GM23338 (cell line): ENCODE measurements at regions not wholly inside any gene's neighbourhood (a gene's known extent, or its start where the extent isn't known, plus 50 kb on each side); places are given as distances from the start of the nearest gene placed in this dataset.

Source experiments
- ATAC-seq: fragments of 200-7000 bp; cut with Tn5 transposase; 3 replicates; pipeline ENCODE4 v1.9.1; 2020
- DNase-seq: peaks from one replicate; pipeline ENCODE4 v3.0.0-alpha.2; 2015; ENCODE audit warnings: low spot score
- H2AFZ ChIP-seq: fragments of 200-600 bp; sonication (generic); 2 replicates; pipeline ENCODE4 v1.8.0; 2016; ENCODE audit warnings: antibody characterized with exemption, mild to moderate bottlenecking, moderate library complexity
- H3F3A ChIP-seq: fragments of 200-600 bp; sonication (generic); replicated peaks from 2 replicates; pipeline ENCODE4 v1.8.0; 2017; ENCODE audit warnings: antibody characterized with exemption, mixed run types, low read depth
- H3K27ac ChIP-seq: fragments of 200-600 bp; sonication (generic); 2 replicates; pipeline ENCODE4 v1.6.1; 2016; ENCODE audit warnings: low read depth
- H3K27me3 ChIP-seq: fragments of 200-600 bp; sonication (generic); 2 replicates; pipeline ENCODE4 v1.8.0; 2016; ENCODE audit warnings: mild to moderate bottlenecking, mixed run types, moderate library complexity; ENCODE audit not compliant: insufficient read depth
- H3K36me3 ChIP-seq: fragments of 200-600 bp; sonication (generic); 2 replicates; pipeline ENCODE4 v1.8.0; 2016; ENCODE audit warnings: mild to moderate bottlenecking; ENCODE audit not compliant: insufficient read depth
- H3K4me1 ChIP-seq: fragments of 200-600 bp; sonication (generic); 2 replicates; pipeline ENCODE4 v1.8.0; 2016; ENCODE audit warnings: mild to moderate bottlenecking, moderate library complexity; ENCODE audit not compliant: insufficient read depth
- H3K4me2 ChIP-seq: fragments of 200-600 bp; sonication (generic); 2 replicates; pipeline ENCODE4 v1.7.1; 2017; ENCODE audit warnings: mixed run types
- H3K4me3 ChIP-seq: fragments of 200-600 bp; sonication (generic); 2 replicates; pipeline ENCODE4 v1.6.1; 2016; ENCODE audit warnings: mixed run types
- H3K79me2 ChIP-seq: fragments of 200-600 bp; sonication (generic); replicated peaks from 2 replicates; pipeline ENCODE4 v1.8.0; 2017; ENCODE audit warnings: mild to moderate bottlenecking; ENCODE audit not compliant: insufficient read depth
- H3K9me2 ChIP-seq: fragments of 200-600 bp; sonication (generic); 2 replicates; pipeline ENCODE4 v1.8.0; 2017; ENCODE audit not compliant: insufficient read depth
- H4K20me1 ChIP-seq: fragments of 200-600 bp; sonication (generic); replicated peaks from 2 replicates; pipeline ENCODE4 v1.8.0; 2017; ENCODE audit warnings: mild to moderate bottlenecking; ENCODE audit not compliant: insufficient read depth
- H3K27ac Mint-ChIP-seq: 2 replicates; pipeline ENCODE4 v1.8.0; 2020; ENCODE audit warnings: inconsistent platforms, mild to moderate bottlenecking, moderate library complexity, mixed read lengths
- H3K27me3 Mint-ChIP-seq: 3 replicates; pipeline ENCODE4 v1.8.0; 2022; ENCODE audit warnings: low read depth, mild to moderate bottlenecking, moderate library complexity, mixed read lengths, inconsistent platforms; ENCODE audit not compliant: insufficient read depth, poor library complexity
- H3K36me3 Mint-ChIP-seq: 3 replicates; pipeline ENCODE4 v1.8.0; 2021; ENCODE audit warnings: low read depth, mild to moderate bottlenecking, inconsistent platforms, moderate library complexity, mixed read lengths
- H3K4me1 Mint-ChIP-seq: 3 replicates; pipeline ENCODE4 v1.8.0; 2020; ENCODE audit warnings: mild to moderate bottlenecking, inconsistent platforms, mixed read lengths
- H3K4me3 Mint-ChIP-seq: 3 replicates; pipeline ENCODE4 v1.8.0; 2021; ENCODE audit warnings: moderate library complexity, mild to moderate bottlenecking, inconsistent platforms, mixed read lengths
- H3K9me3 Mint-ChIP-seq: 3 replicates; pipeline ENCODE4 v1.8.0; 2020; ENCODE audit warnings: moderate library complexity, mild to moderate bottlenecking, inconsistent platforms, mixed read lengths
- CREB1 ChIP-seq: fragments of 250-450 bp; sonication (Bioruptor Pico); IDR thresholded peaks from 2 replicates; pipeline ENCODE4 v1.5.0; 2020; ENCODE audit warnings: low read depth, mild to moderate bottlenecking, moderate library complexity
- ETS1 ChIP-seq: IDR thresholded peaks from 2 replicates; pipeline ENCODE4 v1.6.1; 2016; ENCODE audit warnings: antibody characterized with exemption
- EZH2 ChIP-seq: fragments of 200-600 bp; sonication (generic); IDR thresholded peaks from one replicate; pipeline ENCODE4 v1.8.0; 2017; ENCODE audit warnings: antibody characterized with exemption, mild to moderate bottlenecking, low read depth; ENCODE audit not compliant: unreplicated experiment
- EZH2phosphoT487 ChIP-seq: fragments of 200-600 bp; sonication (generic); IDR thresholded peaks from one replicate; pipeline ENCODE4 v1.8.1; 2018; ENCODE audit warnings: antibody characterized with exemption; ENCODE audit not compliant: unreplicated experiment
- NANOG ChIP-seq: IDR thresholded peaks from 2 replicates; pipeline ENCODE4 v1.6.1; 2016; ENCODE audit warnings: antibody characterized with exemption, borderline replicate concordance
- POLR2AphosphoS5 ChIP-seq: IDR thresholded peaks from 2 replicates; pipeline ENCODE4 v1.6.1; 2016; ENCODE audit warnings: antibody characterized with exemption, low read depth
- STAT1 ChIP-seq: IDR thresholded peaks from one replicate; pipeline ENCODE4 v1.6.1; 2016; ENCODE audit warnings: antibody characterized with exemption; ENCODE audit not compliant: unreplicated experiment
- ZNF114 ChIP-seq: fragments of 250-450 bp; sonication (Bioruptor Pico); IDR thresholded peaks from 2 replicates; pipeline ENCODE4 v1.5.0; 2020; ENCODE audit warnings: mild to moderate bottlenecking, moderate library complexity
- TF ChIP-seq, protein P1 (sequence below): fragments of 250-450 bp; sonication (Bioruptor Pico); IDR thresholded peaks from 2 replicates; pipeline ENCODE4 v1.5.0; 2020; ENCODE audit warnings: mild to moderate bottlenecking, moderate library complexity
- TF ChIP-seq, protein P2 (sequence below), 2 experiments: fragments of 200-600 bp in 1 of 2; sonication (generic) in 1 of 2; conservative IDR thresholded peaks; 2 replicates each; pipeline versions ENCODE4 v1.5.1 to v1.6.1; 2016 to 2017; ENCODE audit warnings: antibody characterized with exemption in 2 of 2, low read depth in 2 of 2, mild to moderate bottlenecking in 2 of 2, moderate library complexity in 1 of 2
- TF ChIP-seq, protein P3 (sequence below): IDR thresholded peaks from one replicate; pipeline ENCODE4 v1.6.1; 2018; ENCODE audit warnings: antibody characterized with exemption; ENCODE audit not compliant: unreplicated experiment

DNA sequence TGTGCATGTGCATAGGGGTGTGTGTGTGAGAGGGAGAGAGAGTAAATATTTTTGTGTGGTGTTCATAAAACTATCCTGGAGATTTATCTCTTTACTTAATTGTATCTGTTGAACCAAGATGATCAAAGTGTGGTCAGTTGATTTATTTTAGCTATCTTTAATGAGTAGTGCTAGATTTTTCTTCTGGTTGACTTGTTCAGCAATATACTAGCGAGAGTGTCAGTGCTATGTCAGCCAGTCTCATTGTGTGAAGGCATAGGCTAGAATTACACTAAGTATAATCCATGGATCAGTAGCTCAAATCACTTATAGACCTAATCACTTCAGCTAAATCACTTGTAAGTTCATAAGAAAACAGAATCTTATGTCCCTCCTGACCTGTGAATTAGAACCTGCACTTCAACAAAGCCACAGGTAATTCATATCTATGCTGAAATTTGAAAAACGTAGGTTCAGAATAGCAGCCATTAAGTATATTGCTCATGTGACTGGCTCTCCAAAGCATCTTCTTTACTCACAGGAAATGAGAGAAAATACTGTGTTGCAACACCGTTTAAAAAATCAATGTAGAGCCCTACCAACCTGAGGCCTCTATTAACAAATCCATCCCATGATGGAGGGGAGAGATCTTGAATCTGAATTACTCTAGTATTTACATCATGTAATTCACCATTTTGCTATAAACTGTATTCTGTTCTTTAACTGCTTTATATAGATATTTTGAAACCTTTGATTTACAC is 203.1 kb upstream of the ACTBL2 start (continued):
- TF ChIP-seq, protein P1, sequence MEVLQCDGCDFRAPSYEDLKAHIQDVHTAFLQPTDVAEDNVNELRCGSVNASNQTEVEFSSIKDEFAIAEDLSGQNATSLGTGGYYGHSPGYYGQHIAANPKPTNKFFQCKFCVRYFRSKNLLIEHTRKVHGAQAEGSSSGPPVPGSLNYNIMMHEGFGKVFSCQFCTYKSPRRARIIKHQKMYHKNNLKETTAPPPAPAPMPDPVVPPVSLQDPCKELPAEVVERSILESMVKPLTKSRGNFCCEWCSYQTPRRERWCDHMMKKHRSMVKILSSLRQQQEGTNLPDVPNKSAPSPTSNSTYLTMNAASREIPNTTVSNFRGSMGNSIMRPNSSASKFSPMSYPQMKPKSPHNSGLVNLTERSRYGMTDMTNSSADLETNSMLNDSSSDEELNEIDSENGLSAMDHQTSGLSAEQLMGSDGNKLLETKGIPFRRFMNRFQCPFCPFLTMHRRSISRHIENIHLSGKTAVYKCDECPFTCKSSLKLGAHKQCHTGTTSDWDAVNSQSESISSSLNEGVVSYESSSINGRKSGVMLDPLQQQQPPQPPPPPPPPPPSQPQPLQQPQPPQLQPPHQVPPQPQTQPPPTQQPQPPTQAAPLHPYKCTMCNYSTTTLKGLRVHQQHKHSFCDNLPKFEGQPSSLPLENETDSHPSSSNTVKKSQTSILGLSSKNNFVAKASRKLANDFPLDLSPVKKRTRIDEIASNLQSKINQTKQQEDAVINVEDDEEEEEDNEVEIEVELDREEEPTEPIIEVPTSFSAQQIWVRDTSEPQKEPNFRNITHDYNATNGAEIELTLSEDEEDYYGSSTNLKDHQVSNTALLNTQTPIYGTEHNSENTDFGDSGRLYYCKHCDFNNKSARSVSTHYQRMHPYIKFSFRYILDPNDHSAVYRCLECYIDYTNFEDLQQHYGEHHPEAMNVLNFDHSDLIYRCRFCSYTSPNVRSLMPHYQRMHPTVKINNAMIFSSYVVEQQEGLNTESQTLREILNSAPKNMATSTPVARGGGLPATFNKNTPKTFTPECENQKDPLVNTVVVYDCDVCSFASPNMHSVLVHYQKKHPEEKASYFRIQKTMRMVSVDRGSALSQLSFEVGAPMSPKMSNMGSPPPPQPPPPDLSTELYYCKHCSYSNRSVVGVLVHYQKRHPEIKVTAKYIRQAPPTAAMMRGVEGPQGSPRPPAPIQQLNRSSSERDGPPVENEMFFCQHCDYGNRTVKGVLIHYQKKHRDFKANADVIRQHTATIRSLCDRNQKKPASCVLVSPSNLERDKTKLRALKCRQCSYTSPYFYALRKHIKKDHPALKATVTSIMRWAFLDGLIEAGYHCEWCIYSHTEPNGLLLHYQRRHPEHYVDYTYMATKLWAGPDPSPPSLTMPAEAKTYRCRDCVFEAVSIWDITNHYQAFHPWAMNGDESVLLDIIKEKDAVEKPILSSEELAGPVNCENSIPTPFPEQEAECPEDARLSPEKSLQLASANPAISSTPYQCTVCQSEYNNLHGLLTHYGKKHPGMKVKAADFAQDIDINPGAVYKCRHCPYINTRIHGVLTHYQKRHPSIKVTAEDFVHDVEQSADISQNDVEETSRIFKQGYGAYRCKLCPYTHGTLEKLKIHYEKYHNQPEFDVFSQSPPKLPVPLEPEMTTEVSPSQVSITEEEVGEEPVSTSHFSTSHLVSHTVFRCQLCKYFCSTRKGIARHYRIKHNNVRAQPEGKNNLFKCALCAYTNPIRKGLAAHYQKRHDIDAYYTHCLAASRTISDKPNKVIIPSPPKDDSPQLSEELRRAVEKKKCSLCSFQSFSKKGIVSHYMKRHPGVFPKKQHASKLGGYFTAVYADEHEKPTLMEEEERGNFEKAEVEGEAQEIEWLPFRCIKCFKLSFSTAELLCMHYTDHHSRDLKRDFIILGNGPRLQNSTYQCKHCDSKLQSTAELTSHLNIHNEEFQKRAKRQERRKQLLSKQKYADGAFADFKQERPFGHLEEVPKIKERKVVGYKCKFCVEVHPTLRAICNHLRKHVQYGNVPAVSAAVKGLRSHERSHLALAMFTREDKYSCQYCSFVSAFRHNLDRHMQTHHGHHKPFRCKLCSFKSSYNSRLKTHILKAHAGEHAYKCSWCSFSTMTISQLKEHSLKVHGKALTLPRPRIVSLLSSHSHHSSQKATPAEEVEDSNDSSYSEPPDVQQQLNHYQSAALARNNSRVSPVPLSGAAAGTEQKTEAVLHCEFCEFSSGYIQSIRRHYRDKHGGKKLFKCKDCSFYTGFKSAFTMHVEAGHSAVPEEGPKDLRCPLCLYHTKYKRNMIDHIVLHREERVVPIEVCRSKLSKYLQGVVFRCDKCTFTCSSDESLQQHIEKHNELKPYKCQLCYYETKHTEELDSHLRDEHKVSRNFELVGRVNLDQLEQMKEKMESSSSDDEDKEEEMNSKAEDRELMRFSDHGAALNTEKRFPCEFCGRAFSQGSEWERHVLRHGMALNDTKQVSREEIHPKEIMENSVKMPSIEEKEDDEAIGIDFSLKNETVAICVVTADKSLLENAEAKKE: no peak
- TF ChIP-seq CREB1 (CRISPR knock-in tag): no peak
- TF ChIP-seq ZNF114 (CRISPR knock-in tag): no peak

DNA sequence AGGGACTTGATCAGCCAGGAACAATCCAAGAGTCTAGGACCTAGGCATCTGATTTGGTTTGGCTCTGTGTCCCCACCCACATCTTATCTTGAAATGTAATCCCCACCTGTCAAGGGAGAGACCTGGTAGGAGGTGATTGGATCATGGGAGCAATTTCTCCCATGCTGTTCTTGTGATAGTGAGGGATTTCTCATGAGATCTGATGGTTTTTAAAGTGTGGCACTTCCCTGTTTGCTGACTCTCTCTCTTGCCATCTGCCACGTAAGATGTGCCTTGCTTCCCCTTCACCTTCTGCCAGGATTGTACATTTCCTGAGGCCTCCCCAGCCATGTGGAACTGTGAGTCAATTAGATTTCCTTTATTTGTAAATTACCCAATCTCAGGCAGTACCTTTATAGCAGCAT is 201.7 kb upstream of the ACTBL2 start:
- Histone ChIP-seq H3F3A (no peaks in the 10 kb centered on the region), H3K36me3 (no peaks in the 10 kb centered on the region; the same call in 1 of the 2 replicates), H3K27ac (no peak overlapping the region), H3K4me2 (no peak overlapping the region), H4K20me1 (no peaks in the 10 kb centered on the region), H2AFZ (no peak overlapping the region), H3K4me3 (no peak overlapping the region), H3K79me2 (no peaks in the 10 kb centered on the region), H3K4me1 (no peaks in the 10 kb centered on the region), H3K9me2 (peaks cover 4% of the 10 kb centered on the region; the same call in 1 of the 2 replicates), H3K27me3 (no peaks in the 10 kb centered on the region)
- no peak overlapping the region for H3K27ac Mint-ChIP-seq
- ATAC-seq: no peak
- H3K9me3 Mint-ChIP-seq: no peaks in the 10 kb centered on the region
- H3K4me3 Mint-ChIP-seq: no peak overlapping the region
- no peaks in the 10 kb centered on the region for H3K36me3 Mint-ChIP-seq
- H3K27me3 Mint-ChIP-seq: no peaks in the 10 kb centered on the region
- DNase-seq: no peak
- H3K4me1 Mint-ChIP-seq: no peaks in the 10 kb centered on the region
- TF ChIP-seq, protein P2, sequence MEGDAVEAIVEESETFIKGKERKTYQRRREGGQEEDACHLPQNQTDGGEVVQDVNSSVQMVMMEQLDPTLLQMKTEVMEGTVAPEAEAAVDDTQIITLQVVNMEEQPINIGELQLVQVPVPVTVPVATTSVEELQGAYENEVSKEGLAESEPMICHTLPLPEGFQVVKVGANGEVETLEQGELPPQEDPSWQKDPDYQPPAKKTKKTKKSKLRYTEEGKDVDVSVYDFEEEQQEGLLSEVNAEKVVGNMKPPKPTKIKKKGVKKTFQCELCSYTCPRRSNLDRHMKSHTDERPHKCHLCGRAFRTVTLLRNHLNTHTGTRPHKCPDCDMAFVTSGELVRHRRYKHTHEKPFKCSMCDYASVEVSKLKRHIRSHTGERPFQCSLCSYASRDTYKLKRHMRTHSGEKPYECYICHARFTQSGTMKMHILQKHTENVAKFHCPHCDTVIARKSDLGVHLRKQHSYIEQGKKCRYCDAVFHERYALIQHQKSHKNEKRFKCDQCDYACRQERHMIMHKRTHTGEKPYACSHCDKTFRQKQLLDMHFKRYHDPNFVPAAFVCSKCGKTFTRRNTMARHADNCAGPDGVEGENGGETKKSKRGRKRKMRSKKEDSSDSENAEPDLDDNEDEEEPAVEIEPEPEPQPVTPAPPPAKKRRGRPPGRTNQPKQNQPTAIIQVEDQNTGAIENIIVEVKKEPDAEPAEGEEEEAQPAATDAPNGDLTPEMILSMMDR (conservative IDR thresholded peaks at IDR 0.05; ENCODE audit: low read depth in 2 of 2): no peak
- TF ChIP-seq STAT1: no peak
- TF ChIP-seq NANOG: no peak
- TF ChIP-seq EZH2: no peak
- TF ChIP-seq CREB1 (CRISPR knock-in tag): no peak
- TF ChIP-seq, protein P3, sequence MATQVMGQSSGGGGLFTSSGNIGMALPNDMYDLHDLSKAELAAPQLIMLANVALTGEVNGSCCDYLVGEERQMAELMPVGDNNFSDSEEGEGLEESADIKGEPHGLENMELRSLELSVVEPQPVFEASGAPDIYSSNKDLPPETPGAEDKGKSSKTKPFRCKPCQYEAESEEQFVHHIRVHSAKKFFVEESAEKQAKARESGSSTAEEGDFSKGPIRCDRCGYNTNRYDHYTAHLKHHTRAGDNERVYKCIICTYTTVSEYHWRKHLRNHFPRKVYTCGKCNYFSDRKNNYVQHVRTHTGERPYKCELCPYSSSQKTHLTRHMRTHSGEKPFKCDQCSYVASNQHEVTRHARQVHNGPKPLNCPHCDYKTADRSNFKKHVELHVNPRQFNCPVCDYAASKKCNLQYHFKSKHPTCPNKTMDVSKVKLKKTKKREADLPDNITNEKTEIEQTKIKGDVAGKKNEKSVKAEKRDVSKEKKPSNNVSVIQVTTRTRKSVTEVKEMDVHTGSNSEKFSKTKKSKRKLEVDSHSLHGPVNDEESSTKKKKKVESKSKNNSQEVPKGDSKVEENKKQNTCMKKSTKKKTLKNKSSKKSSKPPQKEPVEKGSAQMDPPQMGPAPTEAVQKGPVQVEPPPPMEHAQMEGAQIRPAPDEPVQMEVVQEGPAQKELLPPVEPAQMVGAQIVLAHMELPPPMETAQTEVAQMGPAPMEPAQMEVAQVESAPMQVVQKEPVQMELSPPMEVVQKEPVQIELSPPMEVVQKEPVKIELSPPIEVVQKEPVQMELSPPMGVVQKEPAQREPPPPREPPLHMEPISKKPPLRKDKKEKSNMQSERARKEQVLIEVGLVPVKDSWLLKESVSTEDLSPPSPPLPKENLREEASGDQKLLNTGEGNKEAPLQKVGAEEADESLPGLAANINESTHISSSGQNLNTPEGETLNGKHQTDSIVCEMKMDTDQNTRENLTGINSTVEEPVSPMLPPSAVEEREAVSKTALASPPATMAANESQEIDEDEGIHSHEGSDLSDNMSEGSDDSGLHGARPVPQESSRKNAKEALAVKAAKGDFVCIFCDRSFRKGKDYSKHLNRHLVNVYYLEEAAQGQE: no peak
- no peak for TF ChIP-seq EZH2phosphoT487
- no peak for TF ChIP-seq POLR2AphosphoS5
- TF ChIP-seq ETS1: no peak
- no peak for TF ChIP-seq ZNF114 (CRISPR knock-in tag)
